Endothelial cell of umbilical vein (primary cell): ENCODE measurements at regions not wholly inside any gene's neighbourhood (a gene's known extent, or its start where the extent isn't known, plus 50 kb on each side); places are given as distances from the start of the nearest gene placed in this dataset.

Experiments
- BruUV-seq: library from RNA; stranded (reverse); fragments of 400-500 nt; replicated peaks from 2 replicates; lab custom pipeline; 2021; lab: Mats Ljungman, UMichigan
- CTCF ChIA-PET: fragments of 300-600, 350-600 bp; sonication (Branson Sonifier 250); formaldehyde crosslinking; loops from one replicate; lab custom pipeline; 2021; ENCODE audit warnings: antibody characterized with exemption, inconsistent platforms; lab: Charles Lee
- POLR2A ChIA-PET: fragments of 300-600, 350-600 bp; sonication (Branson Sonifier 250); formaldehyde crosslinking; loops from one replicate; lab custom pipeline; 2021; ENCODE audit warnings: antibody characterized with exemption, inconsistent platforms; lab: Charles Lee
- DNase-seq: peaks from one replicate; pipeline ENCODE4 v3.0.0-alpha.2; 2011; ENCODE audit warnings: low read depth, low spot score
- FAIRE-seq: peaks from 2 replicates; lab custom pipeline; 2011; peaks lifted over from hg19 to GRCh38; lab: Jason Lieb, UNC
- H2AFZ ChIP-seq: 2 replicates; pipeline ENCODE4 v1.6.0; 2012; ENCODE audit warnings: low read depth, low read length, control low read depth, inconsistent platforms
- H3K27ac ChIP-seq: 2 replicates; pipeline ENCODE4 v1.5.1; 2011; ENCODE audit warnings: low read depth, mild to moderate bottlenecking, control low read depth, low read length, moderate library complexity; ENCODE audit not compliant: insufficient read depth
- H3K27me3 ChIP-seq, 2 experiments: 2 replicates each; pipeline versions ENCODE4 v1.6.0 to v1.6.1; 2011; ENCODE audit warnings: low read length in 2 of 2, mixed read lengths in 1 of 2; ENCODE audit not compliant: control insufficient read depth in 2 of 2, insufficient read depth in 2 of 2
- H3K36me3 ChIP-seq, 2 experiments: 2 replicates in 1 of 2; 3 replicates in 1 of 2; pipeline ENCODE4 v1.5.1; 2011; ENCODE audit warnings: low read length in 2 of 2, mild to moderate bottlenecking in 1 of 2, moderate library complexity in 1 of 2; ENCODE audit not compliant: control insufficient read depth in 2 of 2, insufficient read depth in 2 of 2; ENCODE audit errors: extremely low read depth in 1 of 2
- H3K4me1 ChIP-seq: 3 replicates; pipeline ENCODE4 v1.5.1; 2011; ENCODE audit warnings: mild to moderate bottlenecking, low read length; ENCODE audit not compliant: control insufficient read depth, insufficient read depth; ENCODE audit errors: extremely low read depth
- H3K4me2 ChIP-seq: 2 replicates; pipeline ENCODE4 v1.6.1; 2011; ENCODE audit warnings: low read length, control low read depth, mixed read lengths; ENCODE audit not compliant: insufficient read depth
- H3K4me3 ChIP-seq, 3 experiments: fragments of 200-600 bp in 1 of 3; sonication (generic), shearing (Covaris generic) in 1 of 3; replicated peaks in 1 of 3; 2 replicates each; pipeline ENCODE4 v1.5.1; 2011 to 2016; ENCODE audit warnings: control low read depth in 3 of 3, low read length in 3 of 3, mild to moderate bottlenecking in 2 of 3, inconsistent platforms in 1 of 3, low read depth in 1 of 3, moderate library complexity in 1 of 3; ENCODE audit not compliant: insufficient read depth in 1 of 3
- H3K79me2 ChIP-seq: 2 replicates; pipeline ENCODE4 v1.6.0; 2012; ENCODE audit warnings: low read length, inconsistent platforms; ENCODE audit not compliant: control insufficient read depth, insufficient read depth
- H3K9ac ChIP-seq: replicated peaks from 2 replicates; pipeline ENCODE3; 2011; ENCODE audit warnings: low read length, control low read depth; ENCODE audit not compliant: insufficient read depth; ENCODE audit errors: extremely low read depth
- H3K9me1 ChIP-seq: replicated peaks from 3 replicates; pipeline ENCODE4 v1.6.0; 2011; ENCODE audit warnings: mild to moderate bottlenecking, low read length; ENCODE audit not compliant: control insufficient read depth, insufficient read depth; ENCODE audit errors: extremely low read depth
- H3K9me3 ChIP-seq: replicated peaks from 2 replicates; pipeline ENCODE4 v1.5.1; 2012; ENCODE audit warnings: low read length, inconsistent platforms; ENCODE audit not compliant: control insufficient read depth, insufficient read depth
- H4K20me1 ChIP-seq: replicated peaks from 2 replicates; pipeline ENCODE3; 2011; ENCODE audit warnings: mild to moderate bottlenecking, low read length; ENCODE audit not compliant: control insufficient read depth, insufficient read depth; ENCODE audit errors: extremely low read depth
- EZH2 ChIP-seq: IDR thresholded peaks from 2 replicates; pipeline ENCODE4 v1.6.1; 2012; ENCODE audit warnings: borderline replicate concordance, low read depth, mild to moderate bottlenecking, moderate library complexity, low read length, inconsistent platforms; ENCODE audit not compliant: severe bottlenecking
- FOS ChIP-seq: IDR thresholded peaks from 2 replicates; pipeline ENCODE4 v1.6.1; 2011; ENCODE audit warnings: mild to moderate bottlenecking, low read length, moderate library complexity, borderline replicate concordance; ENCODE audit not compliant: insufficient read depth
- GATA2 ChIP-seq: IDR thresholded peaks from 2 replicates; pipeline ENCODE4 v1.7.0; 2011; ENCODE audit warnings: low read depth, mild to moderate bottlenecking, moderate library complexity, mixed read lengths, low read length; ENCODE audit not compliant: insufficient read length, insufficient read depth
- JUN ChIP-seq: IDR thresholded peaks from 2 replicates; pipeline ENCODE4 v1.6.1; 2011; ENCODE audit warnings: borderline replicate concordance, low read depth; ENCODE audit not compliant: insufficient read length, insufficient read depth
- MYC ChIP-seq: IDR thresholded peaks from one replicate; pipeline ENCODE4 v1.6.1; 2011; ENCODE audit warnings: mild to moderate bottlenecking, low read depth, low read length
- POLR2A ChIP-seq: IDR thresholded peaks from 2 replicates; pipeline ENCODE4 v1.6.1; 2012; ENCODE audit warnings: low read depth, mild to moderate bottlenecking, control low read depth, low read length
- POLR2AphosphoS5 ChIP-seq: IDR thresholded peaks from 2 replicates; pipeline ENCODE4 v1.6.1; 2012; ENCODE audit warnings: low read depth, mild to moderate bottlenecking, control low read depth, low read length, moderate library complexity; ENCODE audit not compliant: insufficient read depth
- dilution Hi-C: fragments of 300-500 bp; cut with MboI; formaldehyde crosslinking; loops from one replicate; pipeline ENCODE4 v1.15.0; 2019; ENCODE audit warnings: low sequenced_read_pairs; ENCODE audit not compliant: extremely low pct_ligation_motif_present
- intact Hi-C: fragments of 100-400 bp; cut with micrococcal nuclease; formaldehyde crosslinking; loops from one replicate; pipeline ENCODE4 v1.10.0; 2022
- TF ChIP-seq, protein P1 (sequence below): IDR thresholded peaks from 2 replicates; pipeline ENCODE4 v1.6.1; 2011; ENCODE audit not compliant: insufficient read depth, insufficient read length
- TF ChIP-seq, protein P2 (sequence below), 2 donors: IDR thresholded peaks; 1 replicate in 1 of 2; 2 replicates in 1 of 2; pipeline ENCODE4 v1.5.1; 2011; ENCODE audit warnings: low read length in 2 of 2, mild to moderate bottlenecking in 2 of 2, moderate library complexity in 2 of 2, control low read depth in 1 of 2, inconsistent platforms in 1 of 2, low read depth in 1 of 2; ENCODE audit not compliant: insufficient read depth in 1 of 2; ENCODE audit errors: extremely low read depth in 1 of 2

DNA sequence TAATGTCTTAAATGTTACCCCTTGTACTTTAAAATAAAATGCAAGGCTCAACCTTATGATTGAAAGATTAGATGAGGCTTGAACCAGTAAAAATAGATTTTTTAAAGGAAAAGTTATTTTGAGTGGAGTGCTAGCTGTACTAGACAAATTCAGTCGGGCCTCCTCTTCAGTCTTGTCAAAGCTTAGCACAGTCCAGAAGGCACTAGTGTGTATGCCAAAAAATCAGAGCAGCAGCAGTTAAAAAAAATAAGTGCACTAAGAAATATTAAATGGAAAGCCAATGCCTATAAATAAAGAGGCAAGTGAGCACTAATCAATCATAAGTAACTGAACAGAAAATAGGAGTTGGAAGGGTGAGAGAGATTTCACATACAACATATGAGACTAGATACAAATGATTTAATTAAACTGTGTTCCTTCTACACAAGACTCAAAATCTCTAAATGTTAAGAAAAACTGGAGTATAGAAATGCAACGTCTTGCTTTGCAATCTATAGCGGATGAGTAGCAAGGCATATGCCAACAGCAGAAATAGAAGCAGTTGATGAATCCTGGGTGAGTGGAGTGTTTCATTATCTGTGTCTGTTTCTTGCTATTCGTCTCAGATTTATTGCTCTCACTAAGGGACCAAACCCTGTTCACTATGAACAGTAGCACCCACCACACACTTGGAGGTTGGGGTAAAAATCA, 172.1 kb downstream of the ETNK1 start:
- no peaks in the 10 kb centered on the region for H4K20me1 ChIP-seq
- H2AFZ ChIP-seq, result no peak overlapping the region
- dilution Hi-C loops, result no loop called here
- FAIRE-seq, result no peak
- no TSS peak for BruUV-seq
- no peaks in the 10 kb centered on the region for H3K4me1 ChIP-seq
- no peaks in the 10 kb centered on the region for H3K9me3 ChIP-seq
- H3K9me1 ChIP-seq, result no peaks in the 10 kb centered on the region
- no peaks in the 10 kb centered on the region for H3K79me2 ChIP-seq
- H3K36me3 ChIP-seq, result no peaks in the 10 kb centered on the region
- H3K27ac ChIP-seq, result no peak overlapping the region
- TF ChIP-seq, protein P1, sequence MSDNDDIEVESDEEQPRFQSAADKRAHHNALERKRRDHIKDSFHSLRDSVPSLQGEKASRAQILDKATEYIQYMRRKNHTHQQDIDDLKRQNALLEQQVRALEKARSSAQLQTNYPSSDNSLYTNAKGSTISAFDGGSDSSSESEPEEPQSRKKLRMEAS, result no peak
- TF ChIP-seq, protein P2, sequence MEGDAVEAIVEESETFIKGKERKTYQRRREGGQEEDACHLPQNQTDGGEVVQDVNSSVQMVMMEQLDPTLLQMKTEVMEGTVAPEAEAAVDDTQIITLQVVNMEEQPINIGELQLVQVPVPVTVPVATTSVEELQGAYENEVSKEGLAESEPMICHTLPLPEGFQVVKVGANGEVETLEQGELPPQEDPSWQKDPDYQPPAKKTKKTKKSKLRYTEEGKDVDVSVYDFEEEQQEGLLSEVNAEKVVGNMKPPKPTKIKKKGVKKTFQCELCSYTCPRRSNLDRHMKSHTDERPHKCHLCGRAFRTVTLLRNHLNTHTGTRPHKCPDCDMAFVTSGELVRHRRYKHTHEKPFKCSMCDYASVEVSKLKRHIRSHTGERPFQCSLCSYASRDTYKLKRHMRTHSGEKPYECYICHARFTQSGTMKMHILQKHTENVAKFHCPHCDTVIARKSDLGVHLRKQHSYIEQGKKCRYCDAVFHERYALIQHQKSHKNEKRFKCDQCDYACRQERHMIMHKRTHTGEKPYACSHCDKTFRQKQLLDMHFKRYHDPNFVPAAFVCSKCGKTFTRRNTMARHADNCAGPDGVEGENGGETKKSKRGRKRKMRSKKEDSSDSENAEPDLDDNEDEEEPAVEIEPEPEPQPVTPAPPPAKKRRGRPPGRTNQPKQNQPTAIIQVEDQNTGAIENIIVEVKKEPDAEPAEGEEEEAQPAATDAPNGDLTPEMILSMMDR (IDR thresholded peaks at IDR 0.05; ENCODE audit: extremely low read depth in 1 of 2, insufficient read depth in 1 of 2, low read depth in 1 of 2, low read length in 2 of 2), result no peak
- no peak for TF ChIP-seq MYC
- no peak for TF ChIP-seq FOS
- no peak for TF ChIP-seq EZH2
- no peaks in the 10 kb centered on the region for H3K27me3 ChIP-seq
- no peak for DNase-seq
- no peak overlapping the region for H3K9ac ChIP-seq
- ChIA-PET POLR2A (no interaction called here), CTCF (no interaction called here)
- no peak overlapping the region for H3K4me2 ChIP-seq
- intact Hi-C loops, result no loop called here
- no peak overlapping the region for H3K4me3 ChIP-seq

DNA sequence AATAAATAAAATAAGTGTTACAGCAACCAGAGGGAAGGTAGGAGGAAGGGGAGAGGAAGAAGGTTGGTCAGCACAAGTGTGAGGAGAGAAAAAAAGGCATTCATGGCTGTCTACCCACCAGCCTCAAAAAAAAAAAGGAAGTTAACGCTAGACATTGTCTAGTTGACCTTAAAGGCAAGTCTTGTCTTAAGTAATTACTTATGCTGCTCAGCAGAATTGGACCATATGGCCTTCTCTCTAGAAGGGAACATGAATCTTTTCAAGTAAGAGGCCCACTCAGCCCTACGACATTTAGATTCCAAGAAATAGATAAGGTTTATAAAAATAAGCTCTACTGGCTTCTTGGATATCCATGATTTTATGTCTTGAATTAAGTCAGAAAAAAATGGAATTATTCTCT, 172.7 kb downstream of the ETNK1 start:
- Histone ChIP-seq H3K4me1 (no peaks in the 10 kb centered on the region), H3K9ac (no peak overlapping the region), H3K4me3 (no peak overlapping the region), H3K79me2 (no peaks in the 10 kb centered on the region), H2AFZ (no peak overlapping the region), H3K36me3 (no peaks in the 10 kb centered on the region), H3K9me3 (no peaks in the 10 kb centered on the region), H4K20me1 (no peaks in the 10 kb centered on the region), H3K4me2 (no peak overlapping the region), H3K9me1 (no peaks in the 10 kb centered on the region), H3K27me3 (no peaks in the 10 kb centered on the region), H3K27ac (no peak overlapping the region)
- POLR2A ChIA-PET, result no interaction called here
- CTCF ChIA-PET, result no interaction called here
- DNase-seq (no peak), FAIRE-seq (no peak)
- TF ChIP-seq JUN, result no peak
- TF ChIP-seq POLR2AphosphoS5, result no peak
- TF ChIP-seq, protein P2 (IDR thresholded peaks at IDR 0.05; ENCODE audit: extremely low read depth in 1 of 2, insufficient read depth in 1 of 2, low read depth in 1 of 2, low read length in 2 of 2), result no peak
- TF ChIP-seq, protein P1, result no peak
- TF ChIP-seq FOS, result no peak
- no peak for TF ChIP-seq POLR2A
- no peak for TF ChIP-seq EZH2
- TF ChIP-seq GATA2, result no peak
- TF ChIP-seq MYC, result no peak
- dilution Hi-C loops, result no loop called here
- intact Hi-C loops, result no loop called here
- no TSS peak for BruUV-seq
